Lower lobe of right lung (tissue), 2 donors: ENCODE measurements at regions not wholly inside any gene's neighbourhood (a gene's known extent, or its start where the extent isn't known, plus 50 kb on each side); places are given as distances from the start of the nearest gene placed in this dataset.

ENCODE experiments used
- ATAC-seq, 2 donors: fragments of 200-7000 bp; cut with Tn5 transposase; one replicate each; pipeline ENCODE4 v1.9.1; 2020 to 2022; ENCODE audit warnings: mild to moderate bottlenecking in 2 of 2, moderate library complexity in 2 of 2
- DNase-seq: peaks from one replicate; pipeline ENCODE4 v3.0.0-alpha.2; 2020
- H3K27ac ChIP-seq: fragments of 200-600 bp; one replicate; pipeline ENCODE4 v1.8.0; 2022
- H3K27me3 ChIP-seq: fragments of 200-600 bp; one replicate; pipeline ENCODE4 v1.8.0; 2022; ENCODE audit warnings: low read depth
- H3K36me3 ChIP-seq: fragments of 200-600 bp; one replicate; pipeline ENCODE4 v1.8.0; 2022; ENCODE audit warnings: mild to moderate bottlenecking
- H3K4me1 ChIP-seq: fragments of 200-600 bp; one replicate; pipeline ENCODE4 v1.8.0; 2022
- H3K4me3 ChIP-seq: fragments of 200-600 bp; one replicate; pipeline ENCODE4 v1.8.0; 2022; ENCODE audit warnings: mild to moderate bottlenecking
- H3K9me3 ChIP-seq: fragments of 200-600 bp; one replicate; pipeline ENCODE4 v1.8.0; 2022
- CTCF ChIP-seq: fragments of 200-600 bp; IDR thresholded peaks from one replicate; pipeline ENCODE4 v1.8.0; 2022; ENCODE audit warnings: antibody characterized with exemption, mild to moderate bottlenecking
- intact Hi-C: fragments of 100-400 bp; cut with DNase I; formaldehyde crosslinking; loops from one replicate; pipeline ENCODE4 v1.11.0; 2022
- donor health status: DM: no; HTN: yes; CAD: no; lungs with severe emphysema.

GRCh38 chr4:178165251-178165950 is 723.2 kb upstream of the AGA start:
- Histone ChIP-seq H3K36me3 (no peaks in the 10 kb centered on the region), H3K27ac (no peak overlapping the region), H3K4me1 (no peaks in the 10 kb centered on the region), H3K4me3 (no peak overlapping the region), H3K9me3 (peaks cover 7% of the 10 kb centered on the region), H3K27me3 (no peaks in the 10 kb centered on the region)
- DNase-seq: no peak
- intact Hi-C loops: no loop called here
- no peak for ATAC-seq
- no peak for TF ChIP-seq CTCF

GRCh38 chr4:178165951-178166308 is 723.7 kb upstream of the AGA start:
- Histone ChIP-seq H3K36me3 (no peaks in the 10 kb centered on the region), H3K4me1 (no peaks in the 10 kb centered on the region), H3K4me3 (no peak overlapping the region), H3K27ac (no peak overlapping the region), H3K27me3 (no peaks in the 10 kb centered on the region), H3K9me3 (peaks cover 1% of the 10 kb centered on the region)
- intact Hi-C loops: no loop called here
- DNase-seq (no peak), ATAC-seq (no peak)
- TF ChIP-seq CTCF: no peak

- Histone ChIP-seq H3K4me1 (no peaks in the 10 kb centered on the region), H3K27me3 (no peaks in the 10 kb centered on the region), H3K36me3 (no peaks in the 10 kb centered on the region), H3K9me3 (no peaks in the 10 kb centered on the region), H3K27ac (no peak overlapping the region), H3K4me3 (no peak overlapping the region)
- no peak for ATAC-seq
- no peak for TF ChIP-seq CTCF
- intact Hi-C loops: no loop called here
- DNase-seq: no peak
These were observed 731.5 kb upstream of the AGA start for GRCh38 chr4:178173771-178174170.

- no peak for TF ChIP-seq CTCF
- no peak for DNase-seq
- intact Hi-C loops: no loop called here
- no peaks in the 10 kb centered on the region for H3K27me3 ChIP-seq
- no peaks in the 10 kb centered on the region for H3K9me3 ChIP-seq
- H3K36me3 ChIP-seq: no peaks in the 10 kb centered on the region
- H3K4me3 ChIP-seq: no peak overlapping the region
- H3K4me1 ChIP-seq: no peaks in the 10 kb centered on the region
- no peak for ATAC-seq
- no peak overlapping the region for H3K27ac ChIP-seq
These were observed 732.5 kb upstream of the AGA start for GRCh38 chr4:178174756-178175155.

- ATAC-seq (no peak), DNase-seq (no peak)
- Histone ChIP-seq H3K9me3 (no peaks in the 10 kb centered on the region), H3K4me3 (no peak overlapping the region), H3K27ac (no peak overlapping the region), H3K36me3 (no peaks in the 10 kb centered on the region), H3K4me1 (no peaks in the 10 kb centered on the region), H3K27me3 (no peaks in the 10 kb centered on the region)
- intact Hi-C loops: no loop called here
- no peak for TF ChIP-seq CTCF
These were observed 743.3 kb upstream of the AGA start for GRCh38 chr4:178185517-178185916.
